ENCODE measurements at regions not wholly inside any gene's neighbourhood (a gene's known extent, or its start where the extent isn't known, plus 50 kb on each side); places are given as distances from the start of the nearest gene placed in this dataset.

- no peak overlapping the region for H2BK5ac ChIP-seq (ENCODE audit: insufficient read length, low read length)
These were observed 136.8 kb downstream of the MEX3B start for GRCh38 chr15:81909011-81909358.

More at GRCh38 chr15:81909011-81909358, 136.8 kb downstream of the MEX3B start:
- no peak overlapping the region for H3K4me3 Mint-ChIP-seq
- Histone ChIP-seq H4K8ac (replicated peaks; ENCODE audit: insufficient read length, low read depth, low read length) (no peak overlapping the region), H3K18ac (ENCODE audit: insufficient read length, low read depth, low read length) (no peak overlapping the region), H3K27me3 (ENCODE audit: insufficient read depth, low read length) (no peaks in the 10 kb centered on the region), H2AFZ (ENCODE audit: low read length) (no peak overlapping the region), H2BK15ac (ENCODE audit: low read depth, low read length) (no peak overlapping the region), H3K4me1 (ENCODE audit: insufficient read depth, low read length) (no peaks in the 10 kb centered on the region; the same call in 1 of the 2 replicates), H3K79me1 (ENCODE audit: insufficient read depth, low read depth, low read length, poor library complexity, severe bottlenecking) (no peaks in the 10 kb centered on the region), H3T11ph (ENCODE audit: low read length) (no peak overlapping the region), H3K9ac (ENCODE audit: extremely low read depth, insufficient read length, low read length) (no peak overlapping the region), H3K23ac (ENCODE audit: insufficient read length, low read depth, low read length) (no peak overlapping the region), H3K4ac (ENCODE audit: low read depth, low read length) (no peak overlapping the region), H4K20me1 (ENCODE audit: control insufficient read depth, insufficient read depth, insufficient read length) (no peaks in the 10 kb centered on the region), H4K5ac (ENCODE audit: insufficient read length, low read depth, low read length) (no peak overlapping the region), H2BK20ac (ENCODE audit: low read depth, low read length, poor library complexity, severe bottlenecking) (no peak overlapping the region), H4K91ac (ENCODE audit: insufficient read length, low read depth, low read length) (no peak overlapping the region), H3K79me2 (ENCODE audit: insufficient read depth, low read length) (no peaks in the 10 kb centered on the region), H2BK12ac (ENCODE audit: insufficient read length, low read depth, low read length) (no peak overlapping the region), H3K27ac (ENCODE audit: insufficient read length, low read depth, low read length) (no peak overlapping the region), H3K14ac (ENCODE audit: insufficient read depth, low read length) (no peak overlapping the region), H2AK5ac (ENCODE audit: insufficient read length, low read length) (no peak overlapping the region), H3K56ac (ENCODE audit: insufficient read length, low read depth, low read length) (no peak overlapping the region), H2BK120ac (ENCODE audit: low read depth, low read length, poor library complexity, severe bottlenecking) (no peak overlapping the region), H3K23me2 (ENCODE audit: insufficient read length, low read depth, low read length, poor library complexity, severe bottlenecking) (no peaks in the 10 kb centered on the region), H3K4me2 (ENCODE audit: insufficient read depth, insufficient read length, low read length) (no peak overlapping the region), H3K9me3 (ENCODE audit: control insufficient read depth, low read depth, low read length) (no peaks in the 10 kb centered on the region)
- no peaks in the 10 kb centered on the region; a peak in 1 of 7 replicates for H3K36me3 Mint-ChIP-seq (ENCODE audit: insufficient read depth in 1 of 3, low read depth in 3 of 3)
- H3K27me3 Mint-ChIP-seq (ENCODE audit: low read depth) = no peaks in the 10 kb centered on the region
- H3K9me3 Mint-ChIP-seq = no peaks in the 10 kb centered on the region
- H3K27ac Mint-ChIP-seq = no peak overlapping the region
- H3K4me1 Mint-ChIP-seq = peaks cover 10 to 11% of the 10 kb centered on the region in 2 experiments; a peak in 3 of 4 replicates
- no peak for TF ChIP-seq CTCF (conservative IDR thresholded peaks at IDR 0.05)
- WGBS (ENCODE audit: extremely low coverage, insufficient read length, low lambda C conversion rate) = no CpG with 5 or more reads among the region's 2 CpGs
- no peak for DNase-seq

Data from H9 (cell line).